ENCODE measurements at regions not wholly inside any gene's neighbourhood (a gene's known extent, or its start where the extent isn't known, plus 50 kb on each side); places are given as distances from the start of the nearest gene placed in this dataset.

DNA sequence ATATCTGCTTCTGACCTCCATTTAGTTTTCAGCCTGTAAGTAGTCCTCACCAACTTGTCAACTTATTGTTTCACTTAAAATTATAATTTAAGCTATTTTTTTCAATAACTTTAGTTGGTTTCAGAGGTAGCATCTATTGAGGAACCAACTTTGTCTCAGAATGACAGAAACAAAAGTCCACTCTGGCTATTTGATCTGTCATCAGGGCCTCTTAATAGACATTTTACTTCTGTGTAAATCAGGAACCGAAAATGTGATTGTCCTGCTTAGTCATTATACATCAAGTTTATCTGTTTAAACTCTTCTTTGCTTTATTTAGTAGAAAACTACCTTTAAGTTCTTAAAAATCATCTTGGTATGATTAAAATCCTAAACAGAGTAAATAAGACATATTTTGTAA lies 820.8 kb upstream of the EDIL3 start:
- DNase-seq (ENCODE audit: low read depth, low spot score) = no peak
- H3K4me1 ChIP-seq (ENCODE audit: control insufficient read depth, insufficient read depth, low read length) = no peaks in the 10 kb centered on the region
- in situ Hi-C loops (cut with HindIII; ENCODE audit: low pct_unique_long_range_greater_than_20kb, low sequenced_read_pairs) (no loop called here), intact Hi-C loops (cut with micrococcal nuclease; ENCODE audit: unreplicated experiment) (no loop called here)
- no peak for ATAC-seq
- no peak overlapping the region for H3K27ac ChIP-seq (ENCODE audit: low read length)
- CTCF ChIA-PET = no interaction called here
- POLR2A ChIA-PET = no interaction called here
- no peak overlapping the region for H3K4me3 ChIP-seq (ENCODE audit: low read depth in 2 of 2, low read length in 2 of 2)
- no TSS peak for BruUV-seq (replicated peaks)
- H3K27me3 ChIP-seq (ENCODE audit: control insufficient read depth, insufficient read depth, low read length) = no peaks in the 10 kb centered on the region
- H3K36me3 ChIP-seq (ENCODE audit: control insufficient read depth, insufficient read depth, low read length) = no peaks in the 10 kb centered on the region
- H3K9me3 ChIP-seq (ENCODE audit: control insufficient read depth, insufficient read depth, low read depth, low read length) = no peaks in the 10 kb centered on the region
- TF ChIP-seq, protein P1, sequence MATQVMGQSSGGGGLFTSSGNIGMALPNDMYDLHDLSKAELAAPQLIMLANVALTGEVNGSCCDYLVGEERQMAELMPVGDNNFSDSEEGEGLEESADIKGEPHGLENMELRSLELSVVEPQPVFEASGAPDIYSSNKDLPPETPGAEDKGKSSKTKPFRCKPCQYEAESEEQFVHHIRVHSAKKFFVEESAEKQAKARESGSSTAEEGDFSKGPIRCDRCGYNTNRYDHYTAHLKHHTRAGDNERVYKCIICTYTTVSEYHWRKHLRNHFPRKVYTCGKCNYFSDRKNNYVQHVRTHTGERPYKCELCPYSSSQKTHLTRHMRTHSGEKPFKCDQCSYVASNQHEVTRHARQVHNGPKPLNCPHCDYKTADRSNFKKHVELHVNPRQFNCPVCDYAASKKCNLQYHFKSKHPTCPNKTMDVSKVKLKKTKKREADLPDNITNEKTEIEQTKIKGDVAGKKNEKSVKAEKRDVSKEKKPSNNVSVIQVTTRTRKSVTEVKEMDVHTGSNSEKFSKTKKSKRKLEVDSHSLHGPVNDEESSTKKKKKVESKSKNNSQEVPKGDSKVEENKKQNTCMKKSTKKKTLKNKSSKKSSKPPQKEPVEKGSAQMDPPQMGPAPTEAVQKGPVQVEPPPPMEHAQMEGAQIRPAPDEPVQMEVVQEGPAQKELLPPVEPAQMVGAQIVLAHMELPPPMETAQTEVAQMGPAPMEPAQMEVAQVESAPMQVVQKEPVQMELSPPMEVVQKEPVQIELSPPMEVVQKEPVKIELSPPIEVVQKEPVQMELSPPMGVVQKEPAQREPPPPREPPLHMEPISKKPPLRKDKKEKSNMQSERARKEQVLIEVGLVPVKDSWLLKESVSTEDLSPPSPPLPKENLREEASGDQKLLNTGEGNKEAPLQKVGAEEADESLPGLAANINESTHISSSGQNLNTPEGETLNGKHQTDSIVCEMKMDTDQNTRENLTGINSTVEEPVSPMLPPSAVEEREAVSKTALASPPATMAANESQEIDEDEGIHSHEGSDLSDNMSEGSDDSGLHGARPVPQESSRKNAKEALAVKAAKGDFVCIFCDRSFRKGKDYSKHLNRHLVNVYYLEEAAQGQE (IDR thresholded peaks at IDR 0.05; ENCODE audit: insufficient read depth in 1 of 2, low read depth in 2 of 2, low read length in 1 of 2) = no peak
- TF ChIP-seq, protein P2, sequence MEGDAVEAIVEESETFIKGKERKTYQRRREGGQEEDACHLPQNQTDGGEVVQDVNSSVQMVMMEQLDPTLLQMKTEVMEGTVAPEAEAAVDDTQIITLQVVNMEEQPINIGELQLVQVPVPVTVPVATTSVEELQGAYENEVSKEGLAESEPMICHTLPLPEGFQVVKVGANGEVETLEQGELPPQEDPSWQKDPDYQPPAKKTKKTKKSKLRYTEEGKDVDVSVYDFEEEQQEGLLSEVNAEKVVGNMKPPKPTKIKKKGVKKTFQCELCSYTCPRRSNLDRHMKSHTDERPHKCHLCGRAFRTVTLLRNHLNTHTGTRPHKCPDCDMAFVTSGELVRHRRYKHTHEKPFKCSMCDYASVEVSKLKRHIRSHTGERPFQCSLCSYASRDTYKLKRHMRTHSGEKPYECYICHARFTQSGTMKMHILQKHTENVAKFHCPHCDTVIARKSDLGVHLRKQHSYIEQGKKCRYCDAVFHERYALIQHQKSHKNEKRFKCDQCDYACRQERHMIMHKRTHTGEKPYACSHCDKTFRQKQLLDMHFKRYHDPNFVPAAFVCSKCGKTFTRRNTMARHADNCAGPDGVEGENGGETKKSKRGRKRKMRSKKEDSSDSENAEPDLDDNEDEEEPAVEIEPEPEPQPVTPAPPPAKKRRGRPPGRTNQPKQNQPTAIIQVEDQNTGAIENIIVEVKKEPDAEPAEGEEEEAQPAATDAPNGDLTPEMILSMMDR (IDR thresholded peaks at IDR 0.05) = no peak
- TF ChIP-seq POLR2AphosphoS5 (IDR thresholded peaks at IDR 0.05; ENCODE audit: low read depth, low read length) (no peak), TCF7L2 (IDR thresholded peaks at IDR 0.05; ENCODE audit: low read depth, low read length) (no peak), SIN3A (IDR thresholded peaks at IDR 0.05; ENCODE audit: borderline replicate concordance, insufficient read depth, low read depth, low read length) (no peak)

DNA sequence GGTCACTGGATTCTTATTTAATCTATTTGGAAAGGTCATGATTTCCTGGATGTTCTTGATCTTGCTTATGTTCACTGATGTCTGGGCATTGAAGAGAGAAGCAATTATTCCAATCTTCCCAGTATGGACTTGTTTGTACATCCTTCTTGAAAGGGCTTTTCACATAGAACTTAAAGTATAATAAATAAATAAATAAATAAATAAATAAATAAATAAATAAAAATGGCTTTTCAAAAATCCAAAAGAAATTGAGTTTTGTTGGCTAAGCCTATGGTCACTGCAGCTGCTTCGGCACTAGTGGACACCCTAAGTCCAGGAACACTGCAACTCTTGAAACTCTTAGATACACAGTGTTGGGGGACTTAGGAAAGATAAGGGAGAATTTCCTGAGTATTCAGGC lies 840.7 kb upstream of the EDIL3 start:
- H3K27ac ChIP-seq (ENCODE audit: low read length) = no peak overlapping the region
- BruUV-seq (replicated peaks) = no TSS peak
- ATAC-seq (no peak), DNase-seq (ENCODE audit: low read depth, low spot score) (no peak)
- intact Hi-C loops (cut with micrococcal nuclease; ENCODE audit: unreplicated experiment) = no loop called here
- in situ Hi-C loops (cut with HindIII; ENCODE audit: low pct_unique_long_range_greater_than_20kb, low sequenced_read_pairs) = no loop called here
- no peak overlapping the region for H3K4me3 ChIP-seq (ENCODE audit: low read depth in 2 of 2, low read length in 2 of 2)
- no peaks in the 10 kb centered on the region for H3K4me1 ChIP-seq (ENCODE audit: control insufficient read depth, insufficient read depth, low read length)
- H3K27me3 ChIP-seq (ENCODE audit: control insufficient read depth, insufficient read depth, low read length) = no peaks in the 10 kb centered on the region
- ChIA-PET POLR2A (no interaction called here), CTCF (no interaction called here)
- H3K36me3 ChIP-seq (ENCODE audit: control insufficient read depth, insufficient read depth, low read length) = no peaks in the 10 kb centered on the region
- H3K9me3 ChIP-seq (ENCODE audit: control insufficient read depth, insufficient read depth, low read depth, low read length) = no peaks in the 10 kb centered on the region
- TF ChIP-seq, protein P2 (IDR thresholded peaks at IDR 0.05) = no peak
- TF ChIP-seq POLR2AphosphoS5 (IDR thresholded peaks at IDR 0.05; ENCODE audit: low read depth, low read length) (no peak), TCF7L2 (IDR thresholded peaks at IDR 0.05; ENCODE audit: low read depth, low read length) (no peak)

DNA sequence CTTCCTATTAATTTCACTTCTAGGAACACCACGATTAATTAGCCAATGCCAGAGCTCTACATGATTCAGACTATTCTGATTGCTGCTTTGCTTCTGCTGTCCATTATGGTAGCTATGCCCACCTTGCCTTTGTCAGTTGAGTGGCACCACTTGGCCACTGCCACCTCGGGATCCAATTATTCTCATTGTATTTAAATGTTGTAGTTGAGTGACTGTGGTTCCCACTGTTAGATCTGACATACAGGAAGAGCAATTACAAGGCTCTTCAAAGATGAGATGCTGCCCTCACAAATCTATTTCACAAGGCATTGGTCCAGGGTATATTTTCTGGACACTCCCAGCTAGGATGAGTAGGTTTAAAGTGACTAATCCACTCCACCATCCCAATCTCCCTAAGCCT lies 864.5 kb upstream of the EDIL3 start:
- POLR2A ChIA-PET = no interaction called here
- CTCF ChIA-PET = no interaction called here
- no peaks in the 10 kb centered on the region for H3K36me3 ChIP-seq (ENCODE audit: control insufficient read depth, insufficient read depth, low read length)
- in situ Hi-C loops (cut with HindIII; ENCODE audit: low pct_unique_long_range_greater_than_20kb, low sequenced_read_pairs) (no loop called here), intact Hi-C loops (cut with micrococcal nuclease; ENCODE audit: unreplicated experiment) (no loop called here)
- H3K4me1 ChIP-seq (ENCODE audit: control insufficient read depth, insufficient read depth, low read length) = no peaks in the 10 kb centered on the region
- H3K27ac ChIP-seq (ENCODE audit: low read length) = no peak overlapping the region
- 0 out of 2 replicates have a peak, but pooled peaks cover 4% of the 10 kb centered on the region for H3K9me3 ChIP-seq (ENCODE audit: control insufficient read depth, insufficient read depth, low read depth, low read length)
- H3K27me3 ChIP-seq (ENCODE audit: control insufficient read depth, insufficient read depth, low read length) = no peaks in the 10 kb centered on the region
- no TSS peak for BruUV-seq (replicated peaks)
- no peak for DNase-seq (ENCODE audit: low read depth, low spot score)
- ATAC-seq = no peak
- no peak for TF ChIP-seq POLR2AphosphoS5 (IDR thresholded peaks at IDR 0.05; ENCODE audit: low read depth, low read length)
- TF ChIP-seq, protein P1 (IDR thresholded peaks at IDR 0.05; ENCODE audit: insufficient read depth in 1 of 2, low read depth in 2 of 2, low read length in 1 of 2) = no peak
- TF ChIP-seq, protein P2 (IDR thresholded peaks at IDR 0.05) = no peak
- TF ChIP-seq SIN3A (IDR thresholded peaks at IDR 0.05; ENCODE audit: borderline replicate concordance, insufficient read depth, low read depth, low read length) = no peak
- no peak for TF ChIP-seq TCF7L2 (IDR thresholded peaks at IDR 0.05; ENCODE audit: low read depth, low read length)
- no peak overlapping the region for H3K4me3 ChIP-seq (ENCODE audit: low read depth in 2 of 2, low read length in 2 of 2)

All from Panc1 (cell line).